ENCODE measurements at regions not wholly inside any gene's neighbourhood (a gene's known extent, or its start where the extent isn't known, plus 50 kb on each side); places are given as distances from the start of the nearest gene placed in this dataset.

- Histone ChIP-seq H3K9me3 (peaks cover 0 to 5% of the 10 kb centered on the region in 2 donors), H3K4me3 (no peak overlapping the region), H3K27ac (no peak overlapping the region), H3K27me3 (no peaks in the 10 kb centered on the region), H3K4me1 (peaks cover 0 to 4% of the 10 kb centered on the region in 2 donors), H3K36me3 (no peaks in the 10 kb centered on the region)
- intact Hi-C loops (cut with DNase I), result no loop called here
- no peak for TF ChIP-seq CTCF (IDR thresholded peaks at IDR 0.05)
- ATAC-seq (no peak), DNase-seq (no peak)
Measured at GRCh38 chr2:145415151-145415550, 895.2 kb upstream of the ZEB2 start.

GRCh38 chr2:145413261-145414030, 893.5 kb upstream of the ZEB2 start:
- H3K9me3 ChIP-seq, result peaks cover 0 to 5% of the 10 kb centered on the region in 2 donors
- no peak overlapping the region for H3K4me3 ChIP-seq
- DNase-seq, result no peak
- intact Hi-C loops (cut with DNase I), result no loop called here
- H3K27me3 ChIP-seq, result no peaks in the 10 kb centered on the region
- TF ChIP-seq CTCF (IDR thresholded peaks at IDR 0.05), result no peak
- H3K36me3 ChIP-seq, result no peaks in the 10 kb centered on the region
- no peak for ATAC-seq
- no peak overlapping the region for H3K27ac ChIP-seq
- H3K4me1 ChIP-seq, result peaks cover 0 to 4% of the 10 kb centered on the region in 2 donors

- Histone ChIP-seq H3K4me3 (no peak overlapping the region), H3K27me3 (no peaks in the 10 kb centered on the region), H3K9me3 (peaks cover 0 to 5% of the 10 kb centered on the region in 2 donors), H3K27ac (no peak overlapping the region), H3K36me3 (no peaks in the 10 kb centered on the region), H3K4me1 (peaks cover 0 to 4% of the 10 kb centered on the region in 2 donors)
- ATAC-seq (no peak), DNase-seq (no peak)
- TF ChIP-seq CTCF (IDR thresholded peaks at IDR 0.05), result no peak
- intact Hi-C loops (cut with DNase I), result no loop called here
Measured at GRCh38 chr2:145412155-145412554, 892.2 kb upstream of the ZEB2 start.

GRCh38 chr2:145411493-145411892, 891.6 kb upstream of the ZEB2 start:
- no peak for ATAC-seq
- TF ChIP-seq CTCF (IDR thresholded peaks at IDR 0.05), result no peak
- DNase-seq, result no peak
- Histone ChIP-seq H3K9me3 (peaks cover 0 to 5% of the 10 kb centered on the region in 2 donors), H3K27ac (no peak overlapping the region), H3K27me3 (no peaks in the 10 kb centered on the region), H3K4me1 (peaks cover 0 to 4% of the 10 kb centered on the region in 2 donors), H3K36me3 (no peaks in the 10 kb centered on the region), H3K4me3 (no peak overlapping the region)
- intact Hi-C loops (cut with DNase I), result no loop called here

- no peak for TF ChIP-seq CTCF (IDR thresholded peaks at IDR 0.05)
- H3K36me3 ChIP-seq, result no peaks in the 10 kb centered on the region
- H3K4me1 ChIP-seq, result peaks cover 0 to 4% of the 10 kb centered on the region in 2 donors
- DNase-seq (no peak), ATAC-seq (no peak)
- H3K9me3 ChIP-seq, result peaks cover 0 to 2% of the 10 kb centered on the region in 2 donors
- intact Hi-C loops (cut with DNase I), result no loop called here
- H3K27ac ChIP-seq, result no peak overlapping the region
- no peaks in the 10 kb centered on the region for H3K27me3 ChIP-seq
- H3K4me3 ChIP-seq, result no peak overlapping the region
Measured at GRCh38 chr2:145410086-145410485, 890.2 kb upstream of the ZEB2 start.

All from left lung (tissue), 4 donors.